Left renal pelvis (tissue), 4 donors: ENCODE measurements at regions not wholly inside any gene's neighbourhood (a gene's known extent, or its start where the extent isn't known, plus 50 kb on each side); places are given as distances from the start of the nearest gene placed in this dataset.
"Not testable (repeated sequence)": the region's sequence is repeated elsewhere in the genome, so short reads cannot be mapped to it uniquely, and the experiment has no call there.

Experiments
- DNase-seq, 4 donors: peaks; one replicate each; pipeline ENCODE4 v3.0.0-alpha.2; 2013; ENCODE audit warnings: low read depth in 4 of 4, low spot score in 3 of 4

GRCh38 chr17:26731005-26731921 is 562.7 kb upstream of the WSB1 start:
- no peak for DNase-seq

DNA sequence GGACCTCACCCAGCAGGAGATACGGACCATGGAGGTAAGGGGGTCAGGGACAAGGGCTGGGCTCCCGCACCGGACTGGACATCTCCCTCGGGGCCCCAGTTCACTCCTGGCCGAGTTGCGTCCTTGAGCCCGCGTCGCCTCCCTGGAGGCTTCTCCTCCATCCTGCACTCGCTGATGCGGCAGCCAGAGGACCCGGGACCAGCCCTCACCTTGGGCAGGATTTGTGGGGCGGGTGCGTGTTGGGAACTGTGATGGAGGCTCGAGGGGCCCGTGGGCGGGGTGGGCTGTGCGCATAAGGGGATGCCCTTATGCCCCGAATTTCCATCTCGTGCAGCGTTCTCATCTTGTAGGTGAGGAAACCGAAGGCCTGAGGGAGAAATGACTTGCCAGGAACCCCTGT is 562.0 kb upstream of the WSB1 start:
- DNase-seq: not testable (repeated sequence)

DNA sequence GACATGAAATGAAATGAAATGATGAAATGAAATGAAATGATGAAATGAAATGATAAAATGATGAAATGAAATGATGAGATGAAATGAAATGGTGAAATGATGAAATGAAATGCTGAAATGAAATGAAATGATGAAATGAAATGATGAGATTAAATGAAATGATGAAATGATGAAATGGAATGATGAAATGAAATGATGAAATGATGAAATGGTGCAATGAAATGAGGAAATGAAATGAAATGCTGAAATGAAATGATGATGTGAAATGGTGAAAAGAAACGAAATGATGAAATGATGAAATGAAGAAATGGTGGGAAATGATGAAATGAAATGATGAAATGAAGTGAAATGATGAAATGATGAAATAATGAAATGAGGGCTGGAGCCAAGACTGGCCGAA is 559.1 kb upstream of the WSB1 start:
- not testable (repeated sequence) for DNase-seq

DNA sequence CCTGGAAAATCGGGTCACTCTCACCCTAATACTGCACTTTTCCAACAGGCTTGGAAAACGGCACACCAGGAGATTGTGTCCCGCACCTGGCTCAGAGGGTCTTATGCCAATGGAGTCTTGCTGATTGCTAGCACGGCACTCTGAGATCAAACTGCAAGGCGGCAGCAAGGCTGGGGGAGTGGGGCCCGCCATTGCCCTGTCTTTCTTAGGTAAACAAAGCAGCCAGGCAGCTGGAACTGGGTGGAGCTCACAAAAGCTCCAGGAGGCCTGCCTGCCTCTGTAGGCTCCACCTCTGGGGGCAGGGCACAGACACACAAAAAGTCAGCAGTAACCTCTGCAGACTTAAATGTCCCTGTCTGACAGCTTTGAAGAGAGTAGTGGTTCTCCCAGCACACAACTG is 557.9 kb upstream of the WSB1 start:
- not testable (repeated sequence) for DNase-seq

DNA sequence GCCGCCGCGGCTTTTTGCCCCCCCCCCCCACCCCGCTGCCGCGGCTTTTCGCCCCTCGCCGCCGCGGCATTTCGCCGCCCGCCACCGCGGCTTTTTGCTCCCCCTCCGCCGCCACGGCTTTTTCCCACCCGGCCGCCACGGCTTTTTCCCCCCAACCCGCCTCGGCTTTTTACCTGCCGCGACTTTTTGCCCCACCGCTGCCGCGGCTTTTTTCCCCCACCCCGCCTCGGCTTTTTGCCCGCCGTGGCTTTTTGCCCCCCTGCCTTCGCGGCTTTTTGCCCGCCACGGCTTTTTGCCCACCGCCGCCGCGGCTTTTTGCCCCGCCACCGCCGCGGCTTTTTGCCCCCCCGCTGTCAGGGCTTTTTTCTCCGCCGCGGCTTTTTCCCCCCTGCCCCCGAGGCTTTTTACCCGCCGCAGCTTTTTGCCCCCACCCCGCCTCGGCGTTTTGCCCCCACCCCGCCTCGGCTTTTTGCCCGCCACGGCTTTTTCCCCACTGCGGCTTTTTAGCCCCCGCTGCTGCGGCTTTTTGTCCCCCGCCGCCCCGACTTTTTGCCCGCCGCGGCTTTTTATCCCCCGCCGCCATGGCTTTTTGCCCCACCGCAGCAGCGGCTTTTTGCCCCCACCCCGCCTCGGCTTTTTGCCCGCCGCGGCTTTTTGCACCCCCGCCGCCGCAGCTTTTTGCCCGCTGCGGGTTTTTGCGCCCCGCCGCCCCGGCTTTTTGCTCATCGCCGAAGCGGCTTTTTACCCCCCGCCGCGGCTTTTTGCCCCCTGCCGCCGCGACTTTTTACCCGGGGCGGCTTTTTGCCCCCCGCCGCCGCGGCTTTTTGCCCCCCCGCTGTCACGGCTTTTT is 527.8 kb upstream of the WSB1 start:
- DNase-seq: no peak

DNA sequence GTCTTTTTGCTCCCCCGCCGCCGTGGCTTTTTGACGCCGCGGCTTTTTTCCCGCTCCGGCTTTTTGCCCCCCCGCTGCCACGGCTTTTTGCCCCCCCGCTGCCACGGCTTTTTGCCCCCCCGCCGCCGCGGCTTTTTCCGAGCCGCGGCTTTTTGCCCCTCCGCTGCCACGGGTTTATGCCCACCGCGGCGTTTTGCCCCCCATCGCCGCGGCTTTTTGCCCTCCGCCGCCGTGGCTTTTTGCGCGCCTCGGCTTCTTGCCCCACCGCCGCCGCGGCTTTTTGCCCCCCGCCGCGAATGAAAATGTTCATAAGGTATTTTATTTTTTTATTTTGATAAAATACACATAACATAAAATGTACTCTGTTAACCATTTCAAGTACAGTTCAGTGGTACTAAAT is 527.2 kb upstream of the WSB1 start:
- DNase-seq: no peak

- DNase-seq: no peak
Observed at GRCh38 chr17:26773189-26774188, 520.4 kb upstream of the WSB1 start.

GRCh38 chr17:26774291-26775218 is 519.4 kb upstream of the WSB1 start:
- DNase-seq: no peak

DNA sequence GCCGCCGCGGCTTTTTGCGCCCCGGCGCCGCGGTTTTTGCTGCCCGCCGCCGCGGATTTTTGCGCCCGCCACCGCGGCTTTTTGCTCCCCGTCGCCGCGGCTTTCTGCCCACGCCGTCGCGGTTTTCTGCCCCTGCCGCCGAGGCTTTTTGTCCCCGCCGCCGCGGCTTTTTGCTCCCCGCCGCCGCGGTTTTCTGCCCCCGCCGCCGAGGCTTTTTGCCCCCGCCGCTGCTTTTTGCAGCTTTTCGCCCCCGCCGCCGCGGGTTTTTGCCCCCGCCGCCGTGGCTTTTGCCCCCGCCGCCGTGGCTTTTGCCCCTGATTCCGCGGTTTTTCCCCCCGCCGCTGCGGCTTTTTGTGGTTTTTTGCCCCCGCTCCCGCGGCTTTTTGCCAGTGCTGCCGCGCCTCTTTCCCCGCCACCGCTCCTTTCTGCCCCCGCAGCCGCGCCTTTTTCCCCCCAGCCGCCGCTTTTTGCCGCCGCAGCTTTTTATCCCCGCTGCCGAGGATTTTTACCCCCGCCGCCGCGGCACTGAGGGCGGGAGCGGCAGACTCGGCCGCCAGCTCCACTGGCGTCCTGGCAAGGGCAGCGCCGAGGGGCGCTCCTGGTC is 518.6 kb upstream of the WSB1 start:
- DNase-seq: no peak

DNA sequence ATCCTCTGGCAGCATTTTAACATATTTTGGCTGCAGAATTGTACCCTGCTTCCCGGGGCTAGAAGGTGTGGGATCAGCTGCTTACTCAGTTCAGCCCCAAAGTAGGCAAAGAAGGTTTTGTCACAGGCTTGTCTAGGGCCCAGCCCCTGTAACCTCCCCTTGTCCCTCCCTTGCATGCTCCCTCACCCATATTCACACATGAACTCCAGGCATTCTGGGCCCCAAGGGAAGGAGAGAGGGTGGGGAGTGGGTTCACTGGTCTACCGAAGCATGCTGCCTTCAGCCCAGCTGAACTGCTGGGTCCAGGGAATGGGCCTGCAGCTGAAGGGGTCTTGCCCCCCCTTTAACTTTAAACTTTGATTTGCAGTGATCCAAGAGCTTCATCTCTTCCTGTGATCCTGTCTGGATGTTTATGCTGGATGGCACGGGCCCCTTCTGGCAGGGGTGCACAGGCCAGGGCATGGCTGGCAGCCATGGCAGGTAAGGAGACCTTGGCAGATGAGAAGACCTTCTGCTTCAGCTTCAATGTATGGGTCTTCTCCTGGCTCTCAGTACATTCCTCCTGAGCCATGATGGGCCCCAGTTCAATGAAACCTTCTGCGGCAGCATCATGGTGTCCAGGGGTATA is 513.6 kb upstream of the WSB1 start:
- not testable (repeated sequence) for DNase-seq

DNA sequence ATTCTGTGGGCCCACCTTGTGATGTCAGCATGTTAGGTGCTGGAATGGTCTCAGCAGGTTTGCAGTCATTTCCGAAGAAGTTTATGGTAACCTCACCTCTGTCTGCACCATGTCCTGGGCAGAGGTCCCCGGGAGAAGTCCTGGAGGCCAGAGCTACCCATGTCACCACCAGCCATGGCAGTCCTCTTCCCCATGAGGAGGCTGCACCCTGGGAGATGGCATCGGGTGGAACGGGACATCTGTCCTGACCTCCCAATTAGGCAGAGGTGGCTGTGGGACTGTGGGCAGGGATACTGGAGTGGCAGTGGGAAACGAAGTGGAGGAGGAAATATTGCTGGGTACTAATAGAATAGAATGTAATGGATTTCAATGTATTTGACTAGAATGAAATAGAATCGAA is 511.8 kb upstream of the WSB1 start:
- no peak for DNase-seq

DNA sequence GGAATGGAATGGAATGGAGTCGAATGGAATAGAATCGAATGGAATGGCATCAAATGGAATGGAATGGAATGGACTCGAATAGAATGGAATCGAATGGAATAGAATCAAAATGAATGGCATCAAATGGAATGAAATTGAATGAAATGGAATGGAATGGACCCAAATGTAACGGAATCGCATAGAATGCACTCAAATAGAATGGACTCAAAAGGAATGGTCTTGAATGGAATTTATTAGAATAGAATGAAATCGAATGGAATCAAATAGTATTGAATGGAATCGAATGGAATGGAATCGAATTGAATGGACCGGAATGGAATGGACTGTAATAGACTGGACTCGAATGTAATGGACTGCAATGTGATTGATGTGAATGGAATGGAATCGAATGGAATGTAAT is 501.4 kb upstream of the WSB1 start:
- DNase-seq: peak in 3 of 4 donors; percentile 3 to 6 (median 3)

- no peak for DNase-seq
Observed at GRCh38 chr17:26807024-26807423, 486.9 kb upstream of the WSB1 start.

DNA sequence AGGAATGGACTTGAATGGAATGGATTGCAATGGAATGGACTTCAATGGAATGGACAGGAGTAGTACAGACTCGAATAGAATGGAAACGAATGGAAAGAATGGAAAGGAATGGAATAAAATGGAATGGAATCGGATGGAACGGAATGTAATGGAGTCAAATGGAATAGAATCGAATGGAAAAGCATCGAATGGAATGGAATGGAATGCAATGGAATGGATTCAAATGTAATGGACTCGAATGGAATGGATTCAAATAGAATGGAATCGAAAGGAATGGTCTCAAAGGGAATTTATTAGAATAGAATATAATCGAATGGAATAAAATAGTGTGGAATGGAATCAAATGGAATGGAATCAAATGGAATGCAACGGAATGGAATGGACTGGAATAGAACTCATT is 484.9 kb upstream of the WSB1 start:
- no peak for DNase-seq

- peak in 1 of 4 donors; percentile 3 for DNase-seq
Observed at GRCh38 chr17:26818736-26819135, 475.2 kb upstream of the WSB1 start.
